ENCODE measurements at regions not wholly inside any gene's neighbourhood (a gene's known extent, or its start where the extent isn't known, plus 50 kb on each side); places are given as distances from the start of the nearest gene placed in this dataset.
A peak's percentile ranks its signal among the peaks of the same experiment; 100 is the strongest.
"Not testable (repeated sequence)": the region's sequence is repeated elsewhere in the genome, so short reads cannot be mapped to it uniquely, and the experiment has no call there.

DNA sequence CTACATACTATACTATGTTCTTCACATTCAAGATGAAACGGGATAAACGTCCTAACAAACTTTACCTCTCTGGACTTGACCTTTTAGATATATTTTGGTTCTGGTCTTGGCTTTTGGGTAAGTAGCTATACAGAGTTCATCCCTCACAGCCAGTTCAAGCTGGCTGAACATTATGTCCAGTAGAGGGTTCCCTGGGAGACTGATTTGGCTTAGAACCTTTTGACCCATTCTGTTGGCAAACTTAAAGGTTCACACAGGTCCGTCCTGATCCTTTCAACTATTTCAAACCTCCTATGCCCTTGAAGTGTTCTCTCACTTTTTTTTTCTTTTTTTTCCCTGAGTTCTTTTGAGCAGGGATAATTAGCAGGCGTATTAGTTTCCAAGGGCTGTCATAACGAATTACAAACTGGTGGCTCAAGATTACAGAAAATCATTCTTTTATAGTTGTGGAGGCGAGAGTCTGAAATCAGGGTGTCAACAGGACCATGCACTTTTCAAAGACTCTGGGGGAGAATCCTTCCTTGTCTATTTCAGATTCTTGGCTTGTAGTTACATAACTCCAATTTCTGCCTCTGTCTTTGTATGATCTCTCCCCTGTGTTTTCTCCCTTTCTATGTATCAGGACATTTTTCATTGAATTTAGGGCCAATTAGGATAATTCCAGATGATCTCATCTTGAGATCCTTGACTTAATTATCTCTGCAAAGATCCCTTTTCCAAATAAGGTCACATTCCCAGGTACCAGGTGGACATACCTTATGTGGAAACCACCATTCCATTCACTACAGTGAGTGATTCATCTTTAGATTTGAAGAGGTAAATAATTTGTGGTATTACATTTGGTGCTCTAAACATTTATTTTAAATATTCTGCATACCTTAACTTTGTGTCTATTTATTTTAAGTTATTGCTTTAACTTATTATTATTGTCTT, 257.4 kb upstream of the USP25 start:
- DNase-seq (ENCODE audit: low read depth) = no peak

DNA sequence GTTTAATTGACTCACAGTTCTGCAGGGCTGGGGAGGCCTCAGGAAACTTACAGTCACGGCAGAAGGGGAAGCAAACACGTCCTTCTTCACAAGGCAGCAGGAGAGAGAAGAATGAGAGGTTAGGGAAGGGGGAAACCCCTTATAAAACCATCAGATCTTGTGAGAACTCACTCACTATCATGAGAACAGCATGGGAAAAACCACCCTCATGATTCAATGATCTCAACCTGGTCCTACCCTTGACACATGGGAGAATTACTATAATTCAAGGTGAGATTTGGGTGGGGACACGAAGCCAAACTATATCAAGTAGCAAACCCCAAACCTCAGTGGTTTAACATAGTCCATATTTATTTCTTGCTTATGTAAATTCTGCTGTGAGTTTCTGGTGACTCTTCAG, 252.0 kb upstream of the USP25 start:
- DNase-seq (ENCODE audit: low read depth) = not testable (repeated sequence)

DNA sequence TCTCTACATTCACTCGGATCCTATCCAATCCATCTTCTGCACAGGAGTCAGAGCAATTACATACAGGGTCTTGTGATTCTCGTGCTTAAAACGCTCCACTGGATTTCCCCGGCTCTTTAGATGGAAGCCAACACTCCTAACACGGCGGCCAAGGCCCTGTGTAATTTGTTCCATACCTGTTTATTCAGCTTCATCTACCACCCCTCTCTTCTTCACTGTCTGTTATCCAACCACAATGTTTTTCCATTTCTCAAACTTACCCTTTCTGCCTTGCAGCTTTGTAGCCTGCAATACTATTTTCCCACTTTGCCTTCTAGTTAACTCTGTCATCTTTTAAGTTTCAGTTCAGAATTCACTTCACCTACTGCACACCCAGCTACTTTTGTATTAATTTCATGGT, 249.6 kb upstream of the USP25 start:
- DNase-seq (ENCODE audit: low read depth) = no peak

DNA sequence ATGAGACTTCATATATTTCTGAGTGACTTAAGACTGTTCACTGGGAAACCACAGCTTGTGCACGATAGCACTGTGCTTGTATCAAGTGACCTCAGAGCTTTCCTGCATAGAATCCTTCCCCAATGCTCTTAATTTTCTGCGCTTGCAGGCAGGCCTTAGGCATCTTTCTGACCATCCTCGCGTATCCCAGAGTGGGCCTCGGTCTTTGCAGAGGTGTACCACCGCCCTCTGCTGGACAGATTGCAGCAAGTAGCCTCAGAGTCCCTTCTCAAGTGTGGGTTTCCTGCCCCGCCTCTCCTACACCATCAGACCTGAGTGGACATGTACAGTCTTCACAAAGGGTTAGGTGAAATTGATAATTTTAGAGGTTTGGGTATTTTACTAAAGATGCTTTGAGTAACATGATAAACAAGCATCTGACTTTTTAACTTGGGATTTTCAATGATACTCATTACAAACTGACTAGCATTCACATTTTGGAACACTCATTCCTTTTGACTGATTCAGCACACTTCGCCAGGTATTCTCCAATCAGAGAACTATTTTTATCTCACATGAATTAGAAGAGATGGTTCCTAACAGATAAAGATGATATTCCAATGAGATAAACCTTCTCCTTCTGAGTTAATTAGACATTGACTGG, 246.5 kb upstream of the USP25 start:
- peak; percentile 79 for DNase-seq (ENCODE audit: low read depth)

DNA sequence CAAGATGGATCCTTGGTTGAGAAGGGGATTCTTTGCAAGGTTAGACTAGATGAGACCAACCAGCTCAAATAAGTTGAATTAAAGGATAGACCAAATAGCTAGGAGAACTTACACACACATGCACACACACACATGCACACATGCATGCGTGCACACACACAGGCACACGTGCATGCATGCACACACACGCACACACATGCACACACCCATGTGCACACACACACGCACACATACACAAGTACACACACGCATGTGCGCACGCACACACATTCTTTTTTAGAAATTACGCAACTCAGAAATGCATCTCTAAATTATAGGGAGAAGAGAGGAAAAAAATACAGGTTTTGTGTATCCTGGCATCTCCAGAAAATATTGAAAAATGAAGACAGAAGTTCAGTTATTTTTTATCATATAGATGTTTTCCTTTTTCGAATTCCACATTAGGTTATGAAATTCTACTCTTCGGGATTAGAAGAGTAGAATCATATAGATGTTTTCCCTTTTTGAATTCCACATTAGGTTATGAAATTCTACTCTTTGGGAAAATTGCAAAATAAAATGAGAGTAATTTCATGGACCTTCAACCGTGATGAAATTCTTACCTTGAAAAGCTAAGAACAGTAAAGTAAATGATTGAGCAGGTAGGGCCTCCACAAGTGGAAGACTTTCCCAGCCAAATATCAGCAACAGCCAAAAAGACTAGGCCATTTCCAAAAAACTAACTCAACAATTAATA, 243.2 kb upstream of the USP25 start:
- no peak for DNase-seq (ENCODE audit: low read depth)

DNA sequence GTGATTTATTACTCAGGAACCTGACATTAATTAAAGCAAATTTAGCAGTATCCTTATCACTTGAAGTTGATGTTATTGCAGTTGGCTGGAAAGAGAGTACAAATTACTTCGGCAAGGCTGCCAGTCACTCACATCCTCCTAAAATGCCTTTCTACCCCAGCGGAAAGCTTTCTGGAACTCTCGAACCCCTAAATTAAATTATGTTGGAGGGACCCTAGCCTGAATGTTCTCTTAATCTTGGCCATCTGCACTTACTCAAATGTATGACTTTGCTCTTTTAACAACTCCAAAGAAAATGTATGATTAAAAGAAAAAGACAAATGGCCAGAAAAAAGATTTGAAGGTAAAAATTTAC, 242.6 kb upstream of the USP25 start:
- no peak for DNase-seq (ENCODE audit: low read depth)

DNA sequence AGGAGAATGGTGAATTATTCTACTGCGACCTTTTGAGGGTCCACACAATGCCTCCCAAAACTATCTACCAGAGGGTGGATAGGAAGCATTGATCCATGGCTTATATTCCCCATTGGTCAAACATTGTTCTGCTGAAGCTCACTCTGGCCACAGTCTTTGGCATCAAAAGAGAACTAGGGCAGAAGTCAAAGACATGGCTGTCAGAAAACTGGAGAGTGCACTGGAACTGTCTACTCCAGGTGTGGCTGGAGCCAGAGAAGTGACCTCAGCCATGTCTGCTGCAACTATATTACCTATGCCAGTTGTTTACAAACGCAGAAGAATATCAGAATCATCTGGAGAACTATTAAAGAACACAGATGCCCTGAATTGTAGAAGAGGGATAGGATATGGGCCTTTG, 238.7 kb upstream of the USP25 start:
- DNase-seq (ENCODE audit: low read depth) = no peak

DNA sequence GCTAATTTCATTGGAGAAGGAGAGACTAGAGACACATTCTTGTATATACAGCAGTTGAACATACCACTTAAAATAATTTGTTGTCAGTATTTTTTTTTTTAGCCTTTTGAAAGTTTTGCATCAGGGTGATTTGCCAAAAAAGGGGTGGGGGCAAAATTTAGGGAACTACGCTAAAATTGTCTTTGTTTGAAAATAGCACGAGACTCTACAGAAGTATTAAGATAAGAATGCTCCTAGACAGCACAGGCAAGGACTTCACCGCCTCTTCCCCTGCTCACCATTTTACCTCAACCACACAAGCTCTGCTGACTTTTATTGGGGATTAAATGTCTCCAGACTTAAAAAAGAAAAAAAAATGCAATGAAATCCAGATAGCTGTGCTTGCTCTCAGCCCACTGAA, 236.1 kb upstream of the USP25 start:
- DNase-seq (ENCODE audit: low read depth) = no peak

DNA sequence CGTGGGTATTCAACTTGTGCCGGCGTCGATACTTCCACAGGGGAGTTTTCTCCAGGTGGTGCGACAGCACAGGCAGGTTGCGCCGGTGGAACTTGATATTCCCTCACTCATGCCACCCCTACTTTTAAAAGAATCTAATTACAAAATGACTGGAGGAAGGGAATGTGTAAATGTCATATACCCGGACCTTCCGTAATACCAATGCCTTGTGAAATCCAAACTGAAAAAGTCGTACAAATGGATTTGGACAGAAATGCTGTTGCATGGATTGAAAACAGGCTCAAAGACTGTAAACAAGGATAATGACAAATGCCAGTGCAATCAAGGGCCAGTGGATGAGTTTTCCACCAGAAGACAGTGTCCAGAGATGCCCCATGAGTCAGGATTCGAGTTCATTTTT, 235.3 kb upstream of the USP25 start:
- no peak for DNase-seq (ENCODE audit: low read depth)

DNA sequence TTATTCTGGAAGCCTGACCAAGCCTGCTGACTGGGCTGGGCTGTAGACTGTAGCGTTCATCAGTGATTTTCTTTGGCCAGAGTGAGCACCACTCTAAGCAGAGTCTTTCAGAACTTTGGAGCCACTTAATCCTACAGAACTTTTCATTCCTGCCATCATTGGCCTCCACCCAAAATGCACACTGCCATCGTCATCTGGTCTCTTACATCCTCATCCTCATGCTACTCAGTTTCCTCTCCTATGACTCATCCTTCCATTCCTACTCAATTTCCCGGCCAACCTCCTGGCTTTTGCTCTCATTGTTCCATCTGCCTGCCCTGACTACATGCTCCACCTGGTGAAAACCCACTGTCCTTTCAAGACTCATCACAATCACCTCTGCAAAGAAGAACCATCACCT, 233.8 kb upstream of the USP25 start:
- peak; percentile 41 for DNase-seq (ENCODE audit: low read depth)

DNA sequence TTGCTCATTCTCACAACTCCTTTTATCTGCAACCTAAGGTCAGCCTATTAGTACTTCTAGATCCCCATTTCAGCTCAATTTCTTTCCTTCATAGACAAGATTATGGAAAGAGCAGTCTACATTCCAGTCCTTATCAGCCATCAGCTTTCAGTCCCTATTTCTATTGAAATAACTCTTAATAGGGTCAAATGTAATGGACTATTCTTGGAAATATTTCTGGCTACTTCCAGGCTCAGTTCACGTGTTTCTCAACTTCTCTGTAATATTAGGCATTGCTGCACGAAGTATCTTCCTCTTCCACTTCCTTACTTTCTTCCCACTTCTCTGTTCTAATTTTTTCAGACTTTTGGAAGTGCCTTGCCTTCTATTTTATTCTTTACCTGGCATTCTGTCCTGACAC, 232.9 kb upstream of the USP25 start:
- no peak for DNase-seq (ENCODE audit: low read depth)

DNA sequence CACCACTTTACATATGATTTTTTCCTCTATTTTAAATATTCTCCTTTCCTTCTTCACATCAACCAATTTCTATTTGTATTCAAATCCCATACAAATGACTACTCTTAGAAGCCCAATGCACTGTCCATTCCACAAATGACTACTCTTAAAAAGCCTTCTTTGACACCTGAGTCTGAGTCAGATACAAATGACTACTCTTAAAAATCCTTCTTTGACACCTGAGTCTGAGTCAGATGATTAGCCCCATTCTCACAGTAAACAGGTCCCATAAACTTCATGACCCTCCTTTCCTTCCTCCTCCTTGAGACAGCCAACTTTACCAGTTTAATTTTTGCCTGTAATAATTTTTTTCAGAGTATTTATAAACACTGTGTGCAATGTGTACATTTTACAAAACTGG, 231.3 kb upstream of the USP25 start:
- no peak for DNase-seq (ENCODE audit: low read depth)

DNA sequence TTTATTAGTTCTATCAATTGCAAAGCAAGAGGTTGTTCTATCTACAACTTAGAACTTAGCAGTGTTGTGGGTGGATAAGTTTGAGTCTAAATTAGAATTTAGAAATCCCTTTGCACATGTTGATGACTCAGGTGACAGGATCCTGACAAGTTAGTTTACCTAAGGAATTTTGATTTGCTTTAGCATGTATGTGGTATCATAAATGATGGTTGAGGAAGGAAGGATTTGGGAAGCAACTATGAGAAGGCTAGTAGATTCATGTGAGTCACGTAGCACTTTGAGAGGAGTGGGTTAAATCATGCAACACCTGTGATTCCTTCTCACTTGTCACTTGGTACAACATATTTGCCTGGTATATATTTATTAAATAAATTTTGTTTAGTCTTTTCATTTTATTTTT, 223.7 kb upstream of the USP25 start:
- no peak for DNase-seq (ENCODE audit: low read depth)

DNA sequence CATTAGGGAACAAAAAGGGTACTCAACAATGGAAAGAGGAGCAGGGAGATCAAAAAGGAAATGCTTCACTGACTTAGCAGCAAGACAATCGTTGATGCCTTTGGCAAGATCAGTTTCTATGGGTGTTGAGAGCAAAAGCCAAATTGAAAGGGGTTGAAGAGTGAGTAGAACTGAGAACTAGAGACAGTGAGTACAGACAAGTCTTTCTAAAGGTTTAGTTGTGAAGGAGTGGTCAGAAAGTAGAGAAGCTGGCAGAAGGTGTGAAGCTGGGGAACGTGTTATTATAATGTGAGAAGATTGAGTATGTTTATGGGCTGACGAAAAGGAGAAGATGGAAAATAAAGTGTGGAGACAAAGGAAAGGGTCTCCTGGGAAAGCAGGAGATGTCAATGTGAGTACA, 221.2 kb upstream of the USP25 start:
- DNase-seq (ENCODE audit: low read depth) = no peak

DNA sequence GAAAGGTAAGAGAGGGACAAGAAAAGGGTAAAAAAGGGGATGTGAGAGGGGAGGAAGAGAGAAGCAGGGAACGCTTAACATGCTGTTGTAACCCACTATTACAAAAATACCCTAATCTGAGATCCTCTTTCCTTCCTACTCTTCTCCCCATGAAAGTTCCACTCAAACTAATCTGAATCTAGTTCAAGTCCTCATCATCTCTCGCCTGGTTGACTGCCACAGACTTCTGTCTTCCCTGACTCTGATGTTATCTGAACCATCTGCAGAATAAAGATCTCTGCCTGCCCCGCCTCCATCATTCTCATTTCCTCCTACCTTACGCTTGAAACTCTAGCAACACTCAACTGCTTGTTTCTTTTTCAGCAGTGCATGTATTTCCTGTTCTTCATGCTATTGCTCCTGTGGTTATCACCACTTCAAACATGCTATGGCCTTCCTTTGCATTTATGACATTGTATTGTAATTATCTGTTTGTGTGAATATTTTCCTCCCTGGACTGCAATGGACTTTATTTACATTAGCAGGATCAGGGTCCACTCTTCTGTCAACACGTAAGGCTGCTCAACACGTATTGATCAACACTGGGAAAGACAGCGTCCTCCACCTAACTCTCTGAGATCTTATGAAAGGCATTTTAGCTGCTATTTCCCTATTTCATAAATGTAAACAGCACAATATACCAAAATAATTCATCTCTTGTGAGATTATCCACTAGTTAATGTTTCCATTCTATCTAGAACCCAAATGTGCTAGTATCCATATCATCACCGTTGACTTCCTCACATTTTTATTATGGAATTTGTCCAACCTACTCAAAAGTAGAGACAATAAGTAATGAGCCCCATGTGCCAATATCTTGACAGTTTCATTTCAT, 215.5 kb upstream of the USP25 start:
- no peak for DNase-seq (ENCODE audit: low read depth)

DNA sequence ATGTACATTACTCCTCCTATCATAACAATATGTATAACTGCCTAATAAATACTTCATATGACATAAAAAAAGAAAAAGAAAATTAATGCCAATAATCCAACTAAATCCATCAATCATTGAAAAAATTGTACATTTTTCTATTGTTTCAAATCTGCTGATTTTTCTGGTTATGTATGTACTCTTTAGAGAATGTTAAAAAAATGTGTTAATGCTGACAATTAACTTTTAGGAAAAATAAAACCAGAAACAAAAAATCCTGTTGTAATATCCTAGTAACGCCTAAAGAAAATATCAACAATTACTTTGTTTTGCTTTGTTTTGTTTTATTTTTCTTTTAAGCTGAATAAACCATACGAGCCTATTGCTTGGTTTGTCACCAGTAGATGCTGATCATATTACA, 213.9 kb upstream of the USP25 start:
- no peak for DNase-seq (ENCODE audit: low read depth)

DNA sequence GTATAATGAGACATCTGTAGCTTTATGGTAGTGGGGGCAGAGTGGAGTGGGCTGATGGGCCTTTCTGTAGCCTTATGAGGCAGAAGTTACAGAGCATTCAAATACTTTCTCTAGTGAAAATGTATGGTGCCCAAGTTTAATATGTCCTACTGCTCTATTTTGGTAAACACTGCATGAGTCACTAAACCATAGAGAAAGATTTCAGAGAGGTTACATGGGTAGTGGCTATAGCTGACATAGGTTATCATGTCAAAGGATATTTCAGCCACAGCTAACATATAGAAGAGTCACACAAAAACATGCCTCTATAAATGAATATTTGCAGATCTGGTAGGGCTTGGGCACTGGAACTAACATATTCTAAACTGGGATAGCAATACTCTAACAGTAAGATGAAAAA, 212.4 kb upstream of the USP25 start:
- no peak for DNase-seq (ENCODE audit: low read depth)

DNA sequence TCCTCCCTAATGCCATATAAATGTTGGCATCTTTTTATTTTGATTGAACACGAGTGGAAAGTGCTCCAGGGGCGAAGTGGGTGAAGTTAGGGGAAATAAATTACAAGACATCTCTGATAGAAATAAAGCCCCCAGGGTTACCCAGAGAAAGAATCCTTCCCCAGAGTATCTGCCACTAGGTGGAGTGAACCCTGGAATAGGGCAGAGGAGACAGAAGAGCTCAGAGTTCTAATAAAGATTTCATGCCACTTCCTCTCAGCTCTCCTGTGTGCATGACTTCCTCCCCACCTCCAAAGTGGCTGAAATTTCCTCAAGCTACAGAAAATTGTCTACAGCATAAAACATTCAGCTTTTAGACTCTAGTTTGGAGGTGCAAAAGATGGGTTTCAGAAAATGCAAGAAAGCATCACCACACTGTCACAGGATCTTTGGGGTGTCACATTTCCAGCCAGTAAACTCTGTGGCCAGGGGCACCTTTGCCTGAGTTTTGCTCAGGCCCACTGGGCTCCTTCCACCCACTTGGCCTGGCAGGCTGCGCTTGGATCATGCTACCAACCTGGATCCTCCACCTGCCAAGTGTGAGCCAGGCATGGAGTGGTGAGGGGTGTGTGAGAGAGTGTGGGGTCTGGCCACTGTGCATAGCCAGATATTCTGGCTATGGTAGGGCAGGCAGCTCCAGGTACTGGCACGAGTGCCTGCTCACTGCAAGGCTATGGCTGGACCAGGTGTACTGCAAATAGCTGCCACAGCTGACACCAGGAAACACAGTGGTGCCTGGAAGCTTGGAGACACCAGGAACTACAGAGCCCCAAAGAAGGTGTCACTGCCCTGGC, 208.8 kb upstream of the USP25 start:
- no peak for DNase-seq (ENCODE audit: low read depth)

DNA sequence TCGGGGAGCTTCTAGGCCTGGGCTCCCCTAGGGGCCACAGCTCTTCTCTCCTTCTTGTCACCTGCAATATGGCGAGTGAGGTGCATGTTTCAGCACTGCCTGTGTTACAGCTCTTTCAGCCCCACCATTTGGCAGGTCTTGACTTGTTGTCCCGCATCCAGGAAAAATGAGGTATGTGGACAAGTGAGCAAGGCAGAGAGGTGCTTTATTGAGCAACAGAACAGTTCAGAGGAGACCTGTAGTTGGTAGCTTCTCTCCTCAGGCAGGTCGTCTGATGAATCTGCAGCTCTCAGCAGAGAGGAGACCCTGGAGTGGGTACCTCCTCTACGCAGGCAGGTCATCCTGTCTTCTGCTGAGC, 208.2 kb upstream of the USP25 start:
- DNase-seq (ENCODE audit: low read depth) = no peak

DNA sequence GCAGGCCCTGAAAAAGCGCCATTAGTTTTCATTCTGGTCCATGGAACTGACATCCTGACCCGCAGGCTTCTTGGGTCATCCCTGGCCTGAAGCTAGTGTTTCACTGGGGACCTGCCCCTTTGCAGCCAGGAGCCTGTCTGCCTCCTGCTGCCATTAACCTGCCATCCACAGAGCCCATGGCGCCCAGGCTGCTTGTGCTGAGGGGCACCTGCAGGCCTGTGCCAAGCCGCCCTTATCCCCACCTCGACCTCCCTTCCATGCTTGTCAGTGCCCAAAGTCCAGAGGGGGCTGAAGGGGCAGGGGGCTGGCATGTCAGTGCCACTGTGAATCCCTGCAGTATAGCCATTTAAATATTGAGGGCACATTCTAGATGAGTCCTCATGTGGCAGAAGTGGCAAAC, 207.6 kb upstream of the USP25 start:
- DNase-seq (ENCODE audit: low read depth) = no peak

DNA sequence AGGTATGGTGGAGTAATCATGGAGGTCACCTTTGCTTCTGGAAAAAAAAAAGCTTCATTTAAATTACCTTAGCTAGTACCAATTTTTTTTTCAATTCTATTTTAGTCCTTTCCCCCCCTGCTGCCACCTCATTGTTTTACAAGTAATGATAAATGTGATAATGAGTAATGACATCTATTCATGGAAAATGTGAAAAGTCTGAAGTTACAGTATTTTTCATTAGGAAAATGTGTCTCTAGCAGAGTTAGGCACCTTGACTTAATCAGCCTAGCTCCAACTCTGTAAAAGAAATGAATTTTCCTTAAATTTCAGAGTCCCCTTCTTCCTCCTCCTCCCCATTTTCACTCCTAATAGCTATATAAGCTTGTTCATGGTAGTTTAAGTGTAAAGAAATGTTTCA, 204.9 kb upstream of the USP25 start:
- DNase-seq (ENCODE audit: low read depth) = no peak
